OCI-LY3 (cell line): ENCODE measurements at regions not wholly inside any gene's neighbourhood (a gene's known extent, or its start where the extent isn't known, plus 50 kb on each side); places are given as distances from the start of the nearest gene placed in this dataset.

Experiments used
- EZH2phosphoT487 ChIP-seq: fragments of 200-600 bp; shearing (Covaris generic); IDR thresholded peaks from 2 replicates; pipeline ENCODE4 v1.6.1; 2018; ENCODE audit warnings: antibody characterized with exemption, mixed run types, low read depth
- TF ChIP-seq, protein P1 (sequence below): fragments of 200-600, 300-600 bp; sonication (generic); IDR thresholded peaks from 2 replicates; pipeline ENCODE4 v1.5.1; 2014; ENCODE audit warnings: antibody characterized with exemption, low read length, low read depth

DNA sequence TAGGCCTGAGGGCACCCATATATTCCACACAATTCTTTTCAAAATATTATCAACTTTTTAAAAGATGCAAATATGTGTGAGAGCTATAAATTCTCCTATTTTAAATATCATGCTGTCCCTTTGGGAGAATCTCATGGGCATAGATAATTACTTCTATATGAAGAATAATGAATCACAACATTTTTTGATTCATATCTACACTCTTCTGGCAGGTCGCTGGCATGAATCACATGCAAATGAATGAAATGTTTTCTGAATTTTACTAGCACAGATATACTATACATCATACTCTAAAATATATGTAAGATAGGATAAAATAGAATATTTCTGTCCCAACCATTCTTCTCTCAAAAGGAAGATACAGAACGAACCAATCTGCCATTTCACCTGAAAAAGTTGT, 277.7 kb upstream of the KCNH8 start:
- TF ChIP-seq, protein P1, sequence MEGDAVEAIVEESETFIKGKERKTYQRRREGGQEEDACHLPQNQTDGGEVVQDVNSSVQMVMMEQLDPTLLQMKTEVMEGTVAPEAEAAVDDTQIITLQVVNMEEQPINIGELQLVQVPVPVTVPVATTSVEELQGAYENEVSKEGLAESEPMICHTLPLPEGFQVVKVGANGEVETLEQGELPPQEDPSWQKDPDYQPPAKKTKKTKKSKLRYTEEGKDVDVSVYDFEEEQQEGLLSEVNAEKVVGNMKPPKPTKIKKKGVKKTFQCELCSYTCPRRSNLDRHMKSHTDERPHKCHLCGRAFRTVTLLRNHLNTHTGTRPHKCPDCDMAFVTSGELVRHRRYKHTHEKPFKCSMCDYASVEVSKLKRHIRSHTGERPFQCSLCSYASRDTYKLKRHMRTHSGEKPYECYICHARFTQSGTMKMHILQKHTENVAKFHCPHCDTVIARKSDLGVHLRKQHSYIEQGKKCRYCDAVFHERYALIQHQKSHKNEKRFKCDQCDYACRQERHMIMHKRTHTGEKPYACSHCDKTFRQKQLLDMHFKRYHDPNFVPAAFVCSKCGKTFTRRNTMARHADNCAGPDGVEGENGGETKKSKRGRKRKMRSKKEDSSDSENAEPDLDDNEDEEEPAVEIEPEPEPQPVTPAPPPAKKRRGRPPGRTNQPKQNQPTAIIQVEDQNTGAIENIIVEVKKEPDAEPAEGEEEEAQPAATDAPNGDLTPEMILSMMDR = no peak
- TF ChIP-seq EZH2phosphoT487 = no peak
